ENCODE measurements at regions not wholly inside any gene's neighbourhood (a gene's known extent, or its start where the extent isn't known, plus 50 kb on each side); places are given as distances from the start of the nearest gene placed in this dataset.

DNA sequence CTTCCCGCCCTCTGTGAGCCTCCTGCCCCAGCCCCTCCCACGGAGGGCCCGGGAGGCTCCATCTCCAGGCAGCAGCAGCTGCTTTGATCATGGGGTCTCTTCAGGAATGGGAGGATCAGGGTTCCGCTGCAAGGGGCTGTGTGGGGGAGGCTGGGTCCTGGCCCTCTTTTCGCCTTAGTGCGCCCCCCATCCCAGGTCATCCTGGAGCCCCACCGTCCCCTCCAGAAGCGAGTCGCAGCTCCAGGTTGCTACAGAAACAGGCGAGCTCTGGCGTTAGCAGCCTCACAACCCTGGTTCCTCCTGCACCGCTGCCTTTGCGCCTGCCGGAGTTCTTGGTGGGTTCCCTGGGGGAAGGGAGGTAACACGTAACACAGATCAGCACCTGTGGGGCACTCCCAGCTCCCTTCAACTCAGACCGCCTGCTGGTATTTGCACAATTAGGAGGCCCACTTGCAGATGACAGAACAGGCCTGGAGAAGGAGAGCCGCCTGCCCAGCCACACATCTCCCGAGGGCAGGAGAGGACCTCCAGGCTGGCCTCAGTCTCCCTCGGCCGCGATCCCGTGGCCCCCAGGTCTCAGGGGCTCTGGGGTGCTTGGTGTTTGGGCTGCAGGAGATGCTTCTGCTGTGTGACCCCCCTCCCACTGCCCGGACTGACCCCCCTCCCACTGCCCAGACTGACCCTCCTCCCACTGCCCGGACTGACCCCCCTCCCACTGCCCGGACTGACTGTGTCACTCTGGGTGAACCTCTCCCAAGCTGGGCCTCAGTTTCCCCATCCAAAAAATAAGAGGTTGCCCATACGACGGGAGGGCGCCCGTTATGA lies 64.2 kb upstream of the ADRA2C start:
- Mint-ChIP-seq H3K27me3 (ENCODE audit: unreplicated experiment) (peaks cover 9% of the 10 kb centered on the region), H3K4me3 (ENCODE audit: unreplicated experiment) (no peak overlapping the region), H3K36me3 (ENCODE audit: low read depth, unreplicated experiment) (no peaks in the 10 kb centered on the region), H3K4me1 (ENCODE audit: unreplicated experiment) (peaks cover 4% of the 10 kb centered on the region), H3K9me3 (ENCODE audit: unreplicated experiment) (no peaks in the 10 kb centered on the region), H3K27ac (ENCODE audit: unreplicated experiment) (no peak overlapping the region)
- TF ChIP-seq, protein P1, sequence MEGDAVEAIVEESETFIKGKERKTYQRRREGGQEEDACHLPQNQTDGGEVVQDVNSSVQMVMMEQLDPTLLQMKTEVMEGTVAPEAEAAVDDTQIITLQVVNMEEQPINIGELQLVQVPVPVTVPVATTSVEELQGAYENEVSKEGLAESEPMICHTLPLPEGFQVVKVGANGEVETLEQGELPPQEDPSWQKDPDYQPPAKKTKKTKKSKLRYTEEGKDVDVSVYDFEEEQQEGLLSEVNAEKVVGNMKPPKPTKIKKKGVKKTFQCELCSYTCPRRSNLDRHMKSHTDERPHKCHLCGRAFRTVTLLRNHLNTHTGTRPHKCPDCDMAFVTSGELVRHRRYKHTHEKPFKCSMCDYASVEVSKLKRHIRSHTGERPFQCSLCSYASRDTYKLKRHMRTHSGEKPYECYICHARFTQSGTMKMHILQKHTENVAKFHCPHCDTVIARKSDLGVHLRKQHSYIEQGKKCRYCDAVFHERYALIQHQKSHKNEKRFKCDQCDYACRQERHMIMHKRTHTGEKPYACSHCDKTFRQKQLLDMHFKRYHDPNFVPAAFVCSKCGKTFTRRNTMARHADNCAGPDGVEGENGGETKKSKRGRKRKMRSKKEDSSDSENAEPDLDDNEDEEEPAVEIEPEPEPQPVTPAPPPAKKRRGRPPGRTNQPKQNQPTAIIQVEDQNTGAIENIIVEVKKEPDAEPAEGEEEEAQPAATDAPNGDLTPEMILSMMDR (IDR thresholded peaks at IDR 0.05; ENCODE audit: unreplicated experiment), result no peak
- DNase-seq (ENCODE audit: low spot score), result no peak

DNA sequence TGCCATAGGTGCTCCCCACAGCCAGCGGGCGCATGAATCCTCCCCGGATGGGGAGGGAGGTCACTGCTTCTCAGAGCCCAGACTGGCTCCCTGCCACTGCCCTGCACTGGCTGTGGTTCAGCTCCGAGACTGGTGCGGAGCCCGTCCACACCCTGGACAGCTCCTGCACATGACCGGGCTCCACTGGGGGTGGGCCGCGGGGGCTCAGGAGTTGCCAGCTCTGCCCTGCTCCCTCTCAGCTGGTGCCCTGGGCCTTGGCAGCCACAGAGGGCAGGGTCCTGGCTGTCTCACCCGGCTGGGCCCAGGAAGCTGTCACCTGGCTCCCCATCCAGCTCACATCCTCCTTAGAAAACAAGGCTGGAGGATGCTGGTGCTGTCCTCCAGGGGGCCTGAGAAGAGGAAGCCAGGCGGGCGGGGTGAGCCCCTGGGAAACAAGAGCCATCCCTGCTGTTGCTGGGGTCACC lies 64.9 kb upstream of the ADRA2C start:
- Mint-ChIP-seq H3K27me3 (ENCODE audit: unreplicated experiment) (peaks cover 9% of the 10 kb centered on the region), H3K27ac (ENCODE audit: unreplicated experiment) (no peak overlapping the region), H3K36me3 (ENCODE audit: low read depth, unreplicated experiment) (no peaks in the 10 kb centered on the region), H3K4me1 (ENCODE audit: unreplicated experiment) (peaks cover 4% of the 10 kb centered on the region), H3K4me3 (ENCODE audit: unreplicated experiment) (no peak overlapping the region), H3K9me3 (ENCODE audit: unreplicated experiment) (no peaks in the 10 kb centered on the region)
- no peak for DNase-seq (ENCODE audit: low spot score)
- TF ChIP-seq, protein P1 (IDR thresholded peaks at IDR 0.05; ENCODE audit: unreplicated experiment), result no peak

DNA sequence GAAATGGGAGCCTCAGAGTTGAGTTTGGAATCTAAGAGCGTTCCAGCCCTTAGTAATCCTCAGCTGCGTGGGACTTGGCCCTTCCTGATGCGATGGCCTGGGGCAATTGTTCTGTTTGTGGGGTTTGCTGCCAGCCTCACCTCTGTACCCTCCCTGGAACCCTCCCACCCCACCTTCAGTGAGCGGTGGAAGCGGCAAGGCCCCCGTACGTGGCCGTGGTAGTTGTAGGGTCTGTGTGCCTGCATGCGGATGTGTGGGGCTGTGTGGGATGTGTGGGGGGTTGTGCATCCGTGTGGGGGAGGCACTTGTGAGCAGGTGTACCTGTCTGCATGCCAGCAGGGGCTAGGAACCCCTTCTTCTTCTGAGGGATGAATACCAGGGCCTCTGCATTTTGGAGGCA lies 65.4 kb upstream of the ADRA2C start:
- Mint-ChIP-seq H3K4me1 (ENCODE audit: unreplicated experiment) (peaks cover 2% of the 10 kb centered on the region), H3K36me3 (ENCODE audit: low read depth, unreplicated experiment) (no peaks in the 10 kb centered on the region), H3K4me3 (ENCODE audit: unreplicated experiment) (no peak overlapping the region), H3K27ac (ENCODE audit: unreplicated experiment) (no peak overlapping the region), H3K27me3 (ENCODE audit: unreplicated experiment) (peaks cover 9% of the 10 kb centered on the region), H3K9me3 (ENCODE audit: unreplicated experiment) (no peaks in the 10 kb centered on the region)
- TF ChIP-seq, protein P1 (IDR thresholded peaks at IDR 0.05; ENCODE audit: unreplicated experiment), result no peak
- DNase-seq (ENCODE audit: low spot score), result no peak

DNA sequence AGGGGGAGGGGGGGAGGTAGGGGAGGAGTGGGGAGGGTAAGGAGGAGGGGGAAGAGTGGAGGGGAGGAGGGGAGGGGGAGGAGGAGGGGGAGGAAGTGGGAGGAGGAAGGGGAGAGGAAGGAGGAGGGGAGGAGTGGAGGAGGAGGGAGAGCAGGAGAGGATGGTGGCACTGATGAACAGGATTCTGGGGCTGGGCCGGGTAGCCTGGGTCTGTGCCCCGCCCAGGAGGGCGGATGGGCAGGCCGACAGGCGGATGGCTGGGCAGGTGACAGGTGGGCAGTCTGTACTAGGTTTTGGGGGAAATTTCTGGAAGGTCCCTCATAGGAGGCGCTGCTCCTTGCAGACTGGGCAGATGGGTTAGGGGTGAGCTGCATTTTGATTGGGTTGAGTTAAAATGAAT lies 66.0 kb upstream of the ADRA2C start:
- no peak overlapping the region for H3K4me3 Mint-ChIP-seq (ENCODE audit: unreplicated experiment)
- no peaks in the 10 kb centered on the region for H3K9me3 Mint-ChIP-seq (ENCODE audit: unreplicated experiment)
- H3K27me3 Mint-ChIP-seq (ENCODE audit: unreplicated experiment), result peaks cover 9% of the 10 kb centered on the region
- no peak overlapping the region for H3K27ac Mint-ChIP-seq (ENCODE audit: unreplicated experiment)
- no peaks in the 10 kb centered on the region for H3K4me1 Mint-ChIP-seq (ENCODE audit: unreplicated experiment)
- no peaks in the 10 kb centered on the region for H3K36me3 Mint-ChIP-seq (ENCODE audit: low read depth, unreplicated experiment)
- TF ChIP-seq, protein P1 (IDR thresholded peaks at IDR 0.05; ENCODE audit: unreplicated experiment), result no peak
- no peak for DNase-seq (ENCODE audit: low spot score)

DNA sequence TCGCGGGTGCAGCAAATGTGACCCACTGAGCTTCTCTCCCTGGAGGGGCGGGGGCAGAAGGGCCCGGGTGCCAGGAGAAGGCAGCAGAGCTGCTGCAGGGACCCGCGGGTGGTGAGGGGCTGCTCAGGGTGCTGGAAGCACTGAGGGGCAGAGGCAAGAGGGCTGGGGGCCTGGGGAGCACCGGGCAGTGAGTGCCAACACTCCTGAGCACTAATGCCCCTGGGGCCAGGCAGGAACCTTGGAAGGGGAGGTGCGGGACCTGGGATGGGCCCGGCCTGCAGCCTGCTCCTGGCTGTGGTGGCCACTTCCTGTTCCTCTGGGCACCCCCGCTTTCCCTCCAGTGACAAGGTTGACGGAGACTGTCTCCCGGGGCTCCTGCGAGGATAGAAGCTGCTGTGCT lies 66.5 kb upstream of the ADRA2C start:
- peaks cover 9% of the 10 kb centered on the region for H3K27me3 Mint-ChIP-seq (ENCODE audit: unreplicated experiment)
- no peak for DNase-seq (ENCODE audit: low spot score)
- TF ChIP-seq, protein P1 (IDR thresholded peaks at IDR 0.05; ENCODE audit: unreplicated experiment), result no peak

More for the DNA sequence above, 66.5 kb upstream of the ADRA2C start:
- no peaks in the 10 kb centered on the region for H3K4me1 Mint-ChIP-seq (ENCODE audit: unreplicated experiment)
- H3K4me3 Mint-ChIP-seq (ENCODE audit: unreplicated experiment), result no peak overlapping the region
- no peaks in the 10 kb centered on the region for H3K36me3 Mint-ChIP-seq (ENCODE audit: low read depth, unreplicated experiment)
- H3K27ac Mint-ChIP-seq (ENCODE audit: unreplicated experiment), result no peak overlapping the region
- no peaks in the 10 kb centered on the region for H3K9me3 Mint-ChIP-seq (ENCODE audit: unreplicated experiment)

Measured in endothelial cell (in vitro differentiated cells).